IgD-negative memory B cell (primary cell): ENCODE measurements at regions not wholly inside any gene's neighbourhood (a gene's known extent, or its start where the extent isn't known, plus 50 kb on each side); places are given as distances from the start of the nearest gene placed in this dataset.

Source experiments
- H3K27ac Mint-ChIP-seq, 3 donors: one replicate each; pipeline ENCODE4 v1.8.0; 2020 to 2022; ENCODE audit warnings: mild to moderate bottlenecking in 3 of 3, mixed read lengths in 3 of 3, moderate library complexity in 1 of 3
- H3K27me3 Mint-ChIP-seq: one replicate; pipeline ENCODE4 v1.8.0; 2021; ENCODE audit warnings: mixed read lengths
- H3K36me3 Mint-ChIP-seq: one replicate; pipeline ENCODE4 v1.8.0; 2020; ENCODE audit warnings: mild to moderate bottlenecking, mixed read lengths
- H3K4me1 Mint-ChIP-seq, 3 donors: one replicate each; pipeline ENCODE4 v1.8.0; 2020 to 2022; ENCODE audit warnings: mixed read lengths in 3 of 3, mild to moderate bottlenecking in 1 of 3
- H3K4me3 Mint-ChIP-seq, 4 donors: one replicate each; pipeline ENCODE4 v1.8.0; 2020 to 2022; ENCODE audit warnings: mild to moderate bottlenecking in 4 of 4, mixed read lengths in 4 of 4, moderate library complexity in 3 of 4
- H3K9me3 Mint-ChIP-seq, 3 donors: one replicate each; pipeline ENCODE4 v1.8.0; 2020 to 2021; ENCODE audit warnings: mixed read lengths in 3 of 3, mild to moderate bottlenecking in 1 of 3

DNA sequence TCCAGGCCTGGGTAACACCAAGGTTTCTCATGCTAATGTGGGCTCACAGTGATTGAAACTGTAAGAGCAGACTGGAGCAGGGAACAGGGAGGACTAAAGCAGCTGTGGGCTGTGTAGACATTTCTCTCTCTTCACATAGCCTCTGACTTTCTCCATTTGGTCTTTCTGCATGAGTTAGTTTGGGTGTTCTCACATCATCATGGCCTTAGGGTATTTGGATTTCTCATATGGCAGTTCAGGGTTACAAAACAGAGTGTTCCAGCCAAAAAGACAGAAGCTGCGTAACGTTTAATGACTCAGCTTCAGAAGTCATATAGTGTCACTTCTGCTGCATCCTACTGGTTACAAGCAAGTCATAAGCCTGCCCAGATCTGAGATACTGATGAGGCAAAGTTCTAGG, 52.0 kb upstream of the OSBPL8 start:
- Mint-ChIP-seq H3K27ac (no peak overlapping the region), H3K27me3 (peaks cover 3% of the 10 kb centered on the region), H3K9me3 (peaks cover 0 to 1% (median 0%) of the 10 kb centered on the region in 3 donors), H3K4me3 (no peak overlapping the region), H3K36me3 (peaks cover 2% of the 10 kb centered on the region), H3K4me1 (no peaks in the 10 kb centered on the region)

DNA sequence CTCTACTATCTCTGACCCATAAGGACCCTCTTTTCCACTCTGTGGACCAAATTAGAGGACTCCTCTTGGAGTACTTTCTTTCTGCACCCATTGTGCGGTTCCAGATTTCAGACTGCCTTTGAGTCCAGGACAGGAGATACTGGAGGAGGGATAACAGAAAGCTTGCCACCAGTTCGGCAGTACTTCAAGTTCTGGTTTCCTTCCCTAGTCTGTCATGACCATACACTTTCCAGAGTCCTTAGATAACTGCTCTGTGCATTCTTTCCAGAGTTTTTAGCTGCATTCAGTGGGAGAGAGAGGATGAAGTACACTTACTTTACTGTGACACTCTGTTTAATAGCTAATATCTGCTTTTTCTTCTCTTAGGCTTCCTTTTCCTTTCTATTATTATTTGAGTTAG, 54.8 kb upstream of the OSBPL8 start:
- no peaks in the 10 kb centered on the region for H3K4me1 Mint-ChIP-seq

DNA sequence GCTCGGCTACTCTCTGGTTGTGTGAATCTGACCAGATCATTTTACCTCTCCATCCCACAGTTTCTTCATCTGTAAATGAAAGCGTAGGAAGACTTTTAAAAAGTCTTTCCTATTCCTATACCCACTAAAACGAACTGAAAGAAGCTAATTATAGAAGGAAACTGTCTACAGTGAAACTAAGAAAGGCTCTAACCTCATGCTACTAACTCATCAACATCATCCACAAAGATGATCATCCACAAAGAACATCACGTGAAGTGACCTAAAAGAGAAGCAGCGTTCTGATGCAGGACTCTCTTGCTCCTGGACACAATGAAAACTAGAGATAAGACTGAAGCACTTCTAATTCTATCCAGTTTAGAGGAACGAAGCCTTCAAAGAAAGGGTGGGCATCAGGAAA, 58.5 kb upstream of the OSBPL8 start:
- Mint-ChIP-seq H3K36me3 (peaks cover 2% of the 10 kb centered on the region), H3K27ac (no peak overlapping the region), H3K4me1 (peaks cover 0 to 3% (median 3%) of the 10 kb centered on the region in 3 donors), H3K27me3 (peaks cover 3% of the 10 kb centered on the region), H3K4me3 (no peak overlapping the region), H3K9me3 (no peaks in the 10 kb centered on the region)

More for the DNA sequence above, 54.8 kb upstream of the OSBPL8 start:
- Mint-ChIP-seq H3K27me3 (peaks cover 5% of the 10 kb centered on the region), H3K36me3 (peaks cover 2% of the 10 kb centered on the region), H3K27ac (no peak overlapping the region), H3K9me3 (no peaks in the 10 kb centered on the region), H3K4me3 (no peak overlapping the region)

DNA sequence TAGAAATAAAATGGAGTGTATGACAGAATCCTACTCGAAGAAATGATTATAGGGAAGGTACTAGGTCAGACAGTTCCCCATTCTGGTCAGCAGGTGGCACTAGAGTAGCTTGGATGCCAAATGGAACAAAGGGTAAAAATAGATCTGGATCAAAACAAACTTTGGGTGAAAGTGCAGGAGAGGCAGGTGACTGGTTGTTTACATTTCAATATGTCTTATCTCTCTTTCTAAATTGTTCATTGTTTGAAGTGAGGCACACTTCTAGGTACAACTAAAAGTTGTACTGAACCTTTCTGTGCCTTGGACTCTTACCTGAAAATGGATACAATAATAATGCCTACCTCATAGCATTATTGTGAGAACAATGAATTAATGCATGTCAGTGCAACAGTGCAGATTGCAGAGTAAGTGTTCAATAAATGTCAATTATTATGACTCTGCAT, 62.0 kb upstream of the OSBPL8 start:
- no peaks in the 10 kb centered on the region for H3K36me3 Mint-ChIP-seq
- no peak overlapping the region for H3K4me3 Mint-ChIP-seq
- H3K9me3 Mint-ChIP-seq: no peaks in the 10 kb centered on the region
- peaks cover 0 to 3% (median 3%) of the 10 kb centered on the region in 3 donors for H3K4me1 Mint-ChIP-seq
- peaks cover 3% of the 10 kb centered on the region for H3K27me3 Mint-ChIP-seq
- H3K27ac Mint-ChIP-seq: peak overlapping the region in 1 of 3 donors; percentile 30

DNA sequence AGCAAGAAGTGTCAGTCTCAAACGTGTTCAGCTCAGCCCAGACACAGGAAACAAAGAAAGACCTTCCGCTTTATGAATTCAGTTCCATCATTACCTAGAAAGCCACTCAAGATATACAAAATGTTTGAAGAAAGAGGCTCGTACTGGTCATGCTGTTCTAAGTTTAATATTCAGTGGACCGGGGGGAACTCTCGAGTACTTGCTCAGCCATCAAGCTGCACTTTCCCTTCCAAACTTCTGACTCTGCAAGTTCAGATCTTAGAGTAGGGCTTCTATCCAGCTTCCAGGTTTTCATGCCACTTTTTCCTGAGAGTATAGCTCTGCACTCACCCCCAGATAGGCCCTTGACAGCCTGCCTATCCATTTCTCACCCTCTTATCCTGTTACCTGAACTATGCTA, 62.8 kb upstream of the OSBPL8 start:
- Mint-ChIP-seq H3K27ac (no peak overlapping the region), H3K36me3 (no peaks in the 10 kb centered on the region), H3K4me1 (peaks cover 0 to 3% (median 3%) of the 10 kb centered on the region in 3 donors), H3K27me3 (peaks cover 3% of the 10 kb centered on the region), H3K4me3 (no peak overlapping the region), H3K9me3 (no peaks in the 10 kb centered on the region)

DNA sequence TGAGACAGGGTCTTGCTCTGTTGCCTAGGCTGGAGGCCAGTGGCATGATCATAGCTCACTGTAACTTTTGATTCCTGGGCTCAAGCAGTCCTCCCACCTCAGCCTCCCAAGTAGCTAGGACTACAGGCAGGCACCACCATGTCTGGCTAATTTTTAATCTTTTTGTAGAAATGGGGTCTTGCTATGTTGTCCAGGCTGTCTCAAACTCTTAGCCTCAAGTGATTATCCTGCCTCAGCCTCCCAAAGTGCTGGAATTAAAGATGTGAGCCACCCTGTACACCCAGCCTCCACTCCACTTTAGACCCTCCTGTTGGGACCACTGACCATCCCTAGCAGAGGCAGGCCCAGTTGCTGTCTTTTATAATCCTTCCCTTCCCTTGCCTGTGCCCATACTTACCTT, 63.3 kb upstream of the OSBPL8 start:
- H3K4me3 Mint-ChIP-seq: no peak overlapping the region
- peaks cover 3% of the 10 kb centered on the region for H3K27me3 Mint-ChIP-seq
- H3K4me1 Mint-ChIP-seq: peaks cover 0 to 3% (median 3%) of the 10 kb centered on the region in 3 donors
- H3K27ac Mint-ChIP-seq: peak overlapping the region in 1 of 3 donors; percentile 47
- H3K36me3 Mint-ChIP-seq: no peaks in the 10 kb centered on the region
- no peaks in the 10 kb centered on the region for H3K9me3 Mint-ChIP-seq

DNA sequence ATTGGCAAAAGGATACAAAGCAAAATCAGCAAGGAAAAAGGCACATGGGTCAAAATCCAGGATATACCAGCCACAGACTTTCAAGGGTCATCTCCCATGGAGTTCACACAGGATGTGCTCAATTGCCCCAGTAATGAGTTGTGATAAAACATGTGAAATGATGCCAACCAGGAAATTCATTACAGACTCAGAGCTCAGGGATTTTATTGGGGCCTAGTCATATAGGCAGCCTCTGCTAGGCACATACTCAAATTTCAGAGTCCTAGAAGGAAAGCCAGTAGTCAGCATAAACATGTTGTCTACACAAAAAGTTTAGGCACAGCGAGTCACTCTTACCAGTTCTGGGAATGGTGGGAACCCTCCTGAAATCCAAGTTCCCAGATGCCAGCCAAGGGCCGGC, 64.4 kb upstream of the OSBPL8 start:
- Mint-ChIP-seq H3K27me3 (no peaks in the 10 kb centered on the region), H3K9me3 (no peaks in the 10 kb centered on the region)

DNA sequence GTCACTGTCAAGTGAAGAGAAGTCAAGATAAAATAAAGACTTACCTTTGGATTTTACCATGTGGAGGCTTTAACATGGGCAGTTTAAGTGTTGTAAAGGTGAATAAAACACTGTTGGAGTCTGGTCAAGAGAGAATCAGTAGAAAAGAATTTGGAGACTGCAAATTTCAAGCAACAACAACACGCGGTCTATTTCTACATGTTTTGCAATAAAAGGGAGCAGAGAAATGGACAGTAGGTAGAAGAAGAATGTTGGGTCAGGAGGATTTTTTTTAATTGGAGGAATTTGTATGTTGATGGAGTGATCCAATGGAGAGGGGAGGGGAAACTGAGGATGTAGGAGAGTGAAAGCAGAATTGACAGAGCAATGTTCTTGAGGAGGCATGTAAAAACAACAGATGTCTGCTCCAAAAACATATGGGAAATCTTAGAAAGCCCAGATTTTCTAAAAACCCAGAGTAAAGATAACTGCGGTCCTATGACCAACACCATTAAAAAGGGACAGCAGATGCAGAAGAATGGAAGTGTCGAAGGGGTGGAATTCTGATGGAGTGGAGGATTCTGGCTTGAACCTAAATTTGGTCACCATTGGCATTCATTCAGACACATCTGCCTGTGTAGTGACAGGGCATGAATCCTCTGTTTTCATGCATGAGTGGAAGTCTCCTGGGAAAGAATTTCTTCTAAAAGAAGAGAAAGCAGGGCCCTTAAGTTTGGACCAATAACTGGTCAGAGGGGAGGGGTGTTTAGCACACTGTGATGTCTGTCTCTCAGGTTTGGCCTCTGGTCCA, 68.0 kb upstream of the OSBPL8 start:
- Mint-ChIP-seq H3K27me3 (peaks cover 4% of the 10 kb centered on the region), H3K4me3 (no peak overlapping the region), H3K9me3 (no peaks in the 10 kb centered on the region), H3K27ac (no peak overlapping the region), H3K36me3 (no peaks in the 10 kb centered on the region), H3K4me1 (no peaks in the 10 kb centered on the region)

More for the DNA sequence above, 64.4 kb upstream of the OSBPL8 start:
- no peak overlapping the region for H3K27ac Mint-ChIP-seq
- peaks cover 0 to 3% (median 3%) of the 10 kb centered on the region in 3 donors for H3K4me1 Mint-ChIP-seq
- no peak overlapping the region for H3K4me3 Mint-ChIP-seq
- H3K36me3 Mint-ChIP-seq: no peaks in the 10 kb centered on the region

DNA sequence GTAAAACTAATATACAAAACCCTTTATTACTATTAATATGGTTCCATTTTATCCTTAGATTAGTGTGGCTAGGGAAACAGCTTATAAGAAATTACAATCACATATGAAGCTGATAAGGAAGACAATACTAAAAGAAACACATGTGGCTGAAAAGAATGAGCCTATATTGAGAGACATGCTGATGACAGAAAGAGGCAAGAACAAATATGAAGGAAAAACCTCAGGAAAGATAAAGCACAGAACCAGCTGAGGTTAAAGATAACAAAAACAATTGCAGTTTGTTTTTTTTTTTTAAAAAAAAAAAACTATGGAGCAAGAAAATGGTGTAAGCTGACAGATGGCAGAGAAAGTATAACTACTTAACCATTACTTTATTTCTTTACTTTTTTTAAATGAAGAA, 69.2 kb upstream of the OSBPL8 start:
- H3K36me3 Mint-ChIP-seq: no peaks in the 10 kb centered on the region
- no peaks in the 10 kb centered on the region for H3K4me1 Mint-ChIP-seq
- no peak overlapping the region for H3K4me3 Mint-ChIP-seq
- no peaks in the 10 kb centered on the region for H3K9me3 Mint-ChIP-seq
- no peak overlapping the region for H3K27ac Mint-ChIP-seq
- H3K27me3 Mint-ChIP-seq: peaks cover 4% of the 10 kb centered on the region

DNA sequence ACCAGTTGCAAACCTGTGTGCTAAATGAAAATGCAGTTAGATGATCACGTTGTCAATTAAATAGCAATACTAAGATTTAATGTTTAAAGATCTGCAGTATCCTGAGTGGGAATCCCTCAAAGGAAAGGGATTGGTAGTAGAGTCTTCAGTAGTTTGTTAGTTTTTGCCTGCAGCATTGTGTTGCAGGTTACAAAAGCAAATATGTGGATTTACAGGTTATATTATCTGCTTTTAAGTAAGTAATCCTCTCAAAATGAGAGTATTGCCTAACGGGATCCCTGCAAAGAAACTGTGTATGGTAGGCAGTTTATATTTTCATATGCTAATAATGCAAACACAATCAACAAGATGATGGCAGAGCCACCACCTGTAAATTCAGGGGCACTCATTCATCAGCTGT, 72.2 kb upstream of the OSBPL8 start:
- Mint-ChIP-seq H3K9me3 (peaks cover 0 to 1% (median 0%) of the 10 kb centered on the region in 3 donors), H3K36me3 (no peaks in the 10 kb centered on the region), H3K27me3 (peaks cover 4% of the 10 kb centered on the region), H3K4me1 (peaks cover 0 to 2% (median 0%) of the 10 kb centered on the region in 3 donors), H3K27ac (no peak overlapping the region), H3K4me3 (no peak overlapping the region)

DNA sequence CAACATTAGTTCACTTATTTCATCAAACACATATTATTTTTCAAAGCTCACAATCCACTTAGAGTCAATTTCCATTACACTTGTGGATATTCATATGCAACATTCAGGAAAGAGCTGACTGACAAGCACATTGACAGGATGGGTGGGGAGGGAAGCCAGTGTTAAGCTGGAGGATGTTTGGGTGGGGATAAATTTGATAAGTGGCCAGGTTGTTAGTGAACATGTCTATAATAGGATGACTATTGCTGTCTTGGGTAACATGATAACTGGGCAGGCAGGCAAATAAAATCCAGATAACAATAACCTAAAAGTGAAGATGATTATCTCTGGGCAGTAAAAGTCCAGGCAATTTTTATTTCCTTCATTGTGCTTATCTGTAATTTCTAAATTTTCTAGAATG, 73.8 kb upstream of the OSBPL8 start:
- Mint-ChIP-seq H3K4me3 (no peak overlapping the region), H3K9me3 (peaks cover 0 to 1% (median 0%) of the 10 kb centered on the region in 3 donors), H3K36me3 (no peaks in the 10 kb centered on the region), H3K27me3 (peaks cover 4% of the 10 kb centered on the region), H3K27ac (no peak overlapping the region), H3K4me1 (peaks cover 0 to 2% (median 0%) of the 10 kb centered on the region in 3 donors)

DNA sequence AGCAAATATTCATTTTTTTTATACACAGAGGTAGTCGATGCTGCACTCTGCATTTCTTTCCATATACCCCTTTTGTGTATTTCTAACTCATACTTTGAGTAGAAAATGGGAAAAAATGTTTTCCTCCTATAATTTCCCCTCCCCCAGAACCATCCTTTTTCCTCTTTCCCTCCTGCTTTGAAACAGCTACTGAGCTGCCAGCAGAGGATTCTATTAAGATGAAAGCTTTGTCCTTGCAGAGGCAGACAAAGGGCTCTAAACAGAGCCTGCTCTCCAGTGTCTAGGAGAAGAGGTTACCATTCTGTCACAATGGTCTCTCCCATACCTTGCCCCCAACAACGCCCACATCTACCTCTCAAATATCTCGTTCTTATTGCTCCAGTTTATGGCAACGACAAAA, 74.6 kb upstream of the OSBPL8 start:
- H3K36me3 Mint-ChIP-seq: no peaks in the 10 kb centered on the region
- H3K27ac Mint-ChIP-seq: no peak overlapping the region
- peaks cover 4% of the 10 kb centered on the region for H3K27me3 Mint-ChIP-seq
- H3K9me3 Mint-ChIP-seq: peaks cover 0 to 1% (median 0%) of the 10 kb centered on the region in 3 donors
- H3K4me1 Mint-ChIP-seq: peaks cover 0 to 2% (median 0%) of the 10 kb centered on the region in 3 donors
- no peak overlapping the region for H3K4me3 Mint-ChIP-seq

DNA sequence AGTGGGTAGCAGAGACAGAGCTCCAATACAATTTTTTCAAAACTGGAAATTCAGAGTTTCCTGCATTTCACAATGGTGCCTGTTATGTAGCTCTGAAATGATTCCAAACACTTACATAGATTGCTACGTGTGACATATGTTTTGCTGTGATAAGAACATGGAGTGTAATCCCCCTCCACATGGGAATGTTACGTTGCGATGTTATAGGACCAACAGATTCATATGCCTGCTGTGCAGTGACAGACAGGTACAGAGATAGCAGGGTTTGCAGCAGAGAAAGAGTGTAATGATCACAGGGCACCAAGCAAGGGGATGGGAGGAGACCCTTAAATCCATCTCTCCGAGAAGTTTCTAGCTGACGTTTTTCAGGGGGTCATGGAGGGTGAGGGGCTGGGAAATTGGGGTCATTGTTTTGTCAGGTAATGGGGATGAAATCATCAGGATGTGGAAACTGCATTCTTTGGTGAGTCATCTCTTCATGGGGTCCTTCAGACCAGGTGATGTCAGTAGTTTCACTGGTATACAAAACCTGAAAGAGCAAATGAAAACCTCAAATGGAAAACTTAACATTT, 76.6 kb upstream of the OSBPL8 start:
- no peak overlapping the region for H3K27ac Mint-ChIP-seq
- H3K4me3 Mint-ChIP-seq: no peak overlapping the region
- peaks cover 0 to 1% (median 0%) of the 10 kb centered on the region in 3 donors for H3K9me3 Mint-ChIP-seq
- H3K36me3 Mint-ChIP-seq: no peaks in the 10 kb centered on the region
- no peaks in the 10 kb centered on the region for H3K27me3 Mint-ChIP-seq
- peaks cover 0 to 2% (median 0%) of the 10 kb centered on the region in 3 donors for H3K4me1 Mint-ChIP-seq

DNA sequence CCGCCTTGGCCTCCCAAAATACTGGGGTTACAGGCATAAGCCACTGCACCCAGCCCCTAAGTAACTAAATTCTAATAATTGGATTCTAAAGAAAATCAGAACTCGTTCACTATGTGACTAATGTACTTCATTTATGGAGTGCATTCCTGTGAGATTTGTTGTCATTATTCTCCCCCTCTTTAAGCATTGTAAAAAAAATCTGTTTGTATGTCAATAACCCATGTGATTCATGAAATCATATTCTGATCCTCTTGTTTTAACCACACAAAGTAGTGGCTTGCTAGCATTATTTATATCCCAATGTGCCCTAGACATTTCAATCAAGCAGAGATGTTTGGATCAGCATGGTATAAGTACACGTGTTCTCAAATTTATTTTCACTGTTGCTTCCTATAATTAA, 78.2 kb upstream of the OSBPL8 start:
- Mint-ChIP-seq H3K27ac (no peak overlapping the region), H3K36me3 (no peaks in the 10 kb centered on the region), H3K27me3 (no peaks in the 10 kb centered on the region), H3K4me3 (no peak overlapping the region), H3K4me1 (peaks cover 0 to 2% (median 0%) of the 10 kb centered on the region in 3 donors), H3K9me3 (peaks cover 0 to 1% (median 0%) of the 10 kb centered on the region in 3 donors)

DNA sequence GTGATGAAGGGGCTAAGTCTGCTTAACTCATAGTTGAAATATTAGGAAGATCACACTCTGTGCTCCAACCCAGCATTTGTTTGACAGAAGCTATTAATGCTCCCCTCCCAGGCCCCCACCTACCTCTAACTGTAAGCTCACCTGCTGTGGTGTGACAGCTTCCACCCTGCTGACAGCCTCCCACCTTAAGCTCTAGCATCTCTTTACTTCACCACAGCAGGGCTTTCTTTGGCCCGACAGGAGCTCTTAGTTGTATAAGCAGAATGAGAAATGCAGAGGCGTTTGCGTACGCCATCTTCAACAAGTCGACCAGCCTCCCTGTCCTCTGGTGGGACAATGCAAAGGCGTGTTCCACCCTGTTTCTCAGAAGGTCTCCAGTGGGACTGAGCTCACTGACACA, 80.1 kb upstream of the OSBPL8 start:
- Mint-ChIP-seq H3K9me3 (peaks cover 0 to 1% (median 0%) of the 10 kb centered on the region in 3 donors), H3K4me1 (no peaks in the 10 kb centered on the region), H3K27ac (no peak overlapping the region), H3K4me3 (no peak overlapping the region), H3K36me3 (no peaks in the 10 kb centered on the region), H3K27me3 (no peaks in the 10 kb centered on the region)

DNA sequence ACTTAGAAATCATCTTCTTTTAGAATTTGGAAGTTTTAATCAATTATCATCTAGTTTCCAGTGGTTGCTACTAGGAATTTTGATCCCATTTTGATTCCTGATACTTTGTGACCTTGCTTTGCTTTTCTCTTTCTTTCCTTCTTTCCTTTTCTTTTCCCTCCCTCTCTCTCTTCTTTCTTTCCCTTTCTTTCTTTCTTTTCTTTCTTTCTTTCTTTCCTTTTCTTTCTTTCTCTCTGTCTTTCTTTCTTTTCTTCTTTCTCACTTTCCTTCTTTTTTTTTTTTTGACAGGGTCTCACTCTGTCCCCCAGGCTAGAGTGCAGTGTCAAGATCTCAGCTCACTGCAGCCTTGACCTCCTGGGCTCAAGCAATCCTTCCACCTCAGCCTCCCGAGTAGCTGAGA, 81.5 kb upstream of the OSBPL8 start:
- no peak overlapping the region for H3K27ac Mint-ChIP-seq
- no peaks in the 10 kb centered on the region for H3K4me1 Mint-ChIP-seq
- no peaks in the 10 kb centered on the region for H3K36me3 Mint-ChIP-seq
- H3K4me3 Mint-ChIP-seq: no peak overlapping the region
- peaks cover 0 to 1% (median 0%) of the 10 kb centered on the region in 3 donors for H3K9me3 Mint-ChIP-seq
- peaks cover 1% of the 10 kb centered on the region for H3K27me3 Mint-ChIP-seq
